ENCODE measurements at regions not wholly inside any gene's neighbourhood (a gene's known extent, or its start where the extent isn't known, plus 50 kb on each side); places are given as distances from the start of the nearest gene placed in this dataset.

- TF ChIP-seq CTCF (IDR thresholded peaks at IDR 0.05; ENCODE audit: low read depth, low read length, poor library complexity, severe bottlenecking) (no peak), EZH2phosphoT487 (IDR thresholded peaks at IDR 0.05; ENCODE audit: borderline replicate concordance, low read length) (no peak)
Measured at GRCh38 chr3:159928666-159929065, 60.0 kb upstream of the IL12A start.

Measured in DOHH2 (cell line).